ENCODE measurements at regions not wholly inside any gene's neighbourhood (a gene's known extent, or its start where the extent isn't known, plus 50 kb on each side); places are given as distances from the start of the nearest gene placed in this dataset.

GRCh38 chr4:126223784-126224407 lies 909.1 kb downstream of the FAT4 start:
- H3K27ac ChIP-seq, result no peak overlapping the region
- no peak overlapping the region for H3K4me3 ChIP-seq

- no peak overlapping the region for H3K4me3 ChIP-seq
- no peak overlapping the region for H3K27ac ChIP-seq
Measured at GRCh38 chr4:126227428-126227827, 912.7 kb downstream of the FAT4 start.

- H3K27ac ChIP-seq, result no peak overlapping the region
- no peak overlapping the region for H3K4me3 ChIP-seq
Measured at GRCh38 chr4:126230269-126230668, 915.5 kb downstream of the FAT4 start.

- Histone ChIP-seq H3K27ac (no peak overlapping the region), H3K4me3 (no peak overlapping the region)
Measured at GRCh38 chr4:126233483-126233882, 918.7 kb downstream of the FAT4 start.

GRCh38 chr4:126238013-126238412 lies 923.3 kb downstream of the FAT4 start:
- no peak overlapping the region for H3K4me3 ChIP-seq
- no peak overlapping the region for H3K27ac ChIP-seq

- Histone ChIP-seq H3K4me3 (no peak overlapping the region), H3K27ac (no peak overlapping the region)
Measured at GRCh38 chr4:126241634-126242033, 926.9 kb downstream of the FAT4 start.

- H3K4me3 ChIP-seq, result no peak overlapping the region
- H3K27ac ChIP-seq, result peak overlapping the region in 2 of 21 experiments; percentile 41 to 45
Measured at GRCh38 chr4:126242679-126243390, 928.1 kb downstream of the FAT4 start.

- Histone ChIP-seq H3K27ac (no peak overlapping the region), H3K4me3 (no peak overlapping the region)
Measured at GRCh38 chr4:126247409-126247808, 932.7 kb downstream of the FAT4 start.

- Histone ChIP-seq H3K27ac (no peak overlapping the region), H3K4me3 (no peak overlapping the region)
Measured at GRCh38 chr4:126250006-126250405, 935.3 kb downstream of the FAT4 start.

GRCh38 chr4:126251169-126251568 lies 936.4 kb downstream of the FAT4 start:
- H3K27ac ChIP-seq, result no peak overlapping the region
- no peak overlapping the region for H3K4me3 ChIP-seq

- peak overlapping the region in 2 of 21 experiments; percentile 26 to 64 for H3K27ac ChIP-seq
- H3K4me3 ChIP-seq, result no peak overlapping the region
Measured at GRCh38 chr4:126262665-126263064, 947.9 kb downstream of the FAT4 start.

- Histone ChIP-seq H3K4me3 (no peak overlapping the region), H3K27ac (no peak overlapping the region)
Measured at GRCh38 chr4:126264839-126265238, 950.1 kb downstream of the FAT4 start.

GRCh38 chr4:126265888-126266287 lies 951.1 kb downstream of the FAT4 start:
- no peak overlapping the region for H3K27ac ChIP-seq

GRCh38 chr4:126267689-126268088 lies 952.9 kb downstream of the FAT4 start:
- no peak overlapping the region for H3K27ac ChIP-seq
- no peak overlapping the region for H3K4me3 ChIP-seq

More at GRCh38 chr4:126265888-126266287, 951.1 kb downstream of the FAT4 start:
- no peak overlapping the region for H3K4me3 ChIP-seq

- no peak overlapping the region for H3K4me3 ChIP-seq
- H3K27ac ChIP-seq, result no peak overlapping the region
Measured at GRCh38 chr4:126268106-126268505, 953.4 kb downstream of the FAT4 start.

GRCh38 chr4:126269106-126269505 lies 954.4 kb downstream of the FAT4 start:
- Histone ChIP-seq H3K4me3 (no peak overlapping the region), H3K27ac (no peak overlapping the region)

GRCh38 chr4:126271292-126271691 lies 956.5 kb downstream of the FAT4 start:
- Histone ChIP-seq H3K4me3 (no peak overlapping the region), H3K27ac (no peak overlapping the region)

GRCh38 chr4:126273746-126274145 lies 959.0 kb downstream of the FAT4 start:
- no peak overlapping the region for H3K4me3 ChIP-seq
- no peak overlapping the region for H3K27ac ChIP-seq

- Histone ChIP-seq H3K4me3 (no peak overlapping the region), H3K27ac (no peak overlapping the region)
Measured at GRCh38 chr4:126291886-126292285, 977.1 kb downstream of the FAT4 start.

- no peak overlapping the region for H3K4me3 ChIP-seq
- no peak overlapping the region for H3K27ac ChIP-seq
Measured at GRCh38 chr4:126298271-126298670, 983.5 kb downstream of the FAT4 start.

GRCh38 chr4:126306152-126306869 lies 991.6 kb downstream of the FAT4 start:
- H3K4me3 ChIP-seq, result no peak overlapping the region

More at GRCh38 chr4:126306152-126306869, 991.6 kb downstream of the FAT4 start:
- peak overlapping the region in 4 of 21 experiments; percentile 14 to 57 (median 23) for H3K27ac ChIP-seq
